Left kidney (tissue), 1 donor: ENCODE measurements at regions not wholly inside any gene's neighbourhood (a gene's known extent, or its start where the extent isn't known, plus 50 kb on each side); places are given as distances from the start of the nearest gene placed in this dataset.
"Not testable (repeated sequence)": the region's sequence is repeated elsewhere in the genome, so short reads cannot be mapped to it uniquely, and the experiment has no call there.

Experiments
- DNase-seq: peaks from one replicate; pipeline ENCODE4 v3.0.0-alpha.2; 2013

GRCh38 chr3:5476403-5476802, 288.9 kb downstream of the EDEM1 start:
- no peak for DNase-seq

DNA sequence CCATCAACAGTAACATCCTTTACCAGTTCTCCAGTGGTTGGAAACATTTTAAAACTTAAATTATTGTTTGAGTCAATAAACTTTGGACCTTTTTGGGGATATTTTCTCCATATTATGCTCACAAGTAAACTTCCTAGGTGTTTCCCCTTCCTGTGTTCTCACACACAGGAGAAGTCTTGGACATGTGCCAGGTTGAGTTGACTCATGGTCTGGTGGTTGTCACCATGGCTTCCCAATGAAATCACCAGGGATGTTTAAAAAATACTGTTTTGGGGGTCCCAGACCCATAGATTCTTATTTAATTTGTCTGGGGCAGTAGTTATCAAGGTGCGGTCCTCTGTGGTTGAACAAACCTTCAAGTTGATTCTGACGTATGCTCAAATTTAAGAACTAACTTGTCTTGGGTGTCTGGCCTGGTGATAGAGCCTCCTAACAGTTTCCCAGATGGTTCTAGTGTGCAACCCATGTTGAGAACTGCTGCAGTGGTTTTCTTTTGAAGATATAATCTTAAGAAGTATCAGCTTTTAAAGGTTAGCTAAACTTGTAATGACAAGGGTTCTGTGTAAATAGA, 291.8 kb downstream of the EDEM1 start:
- no peak for DNase-seq

DNA sequence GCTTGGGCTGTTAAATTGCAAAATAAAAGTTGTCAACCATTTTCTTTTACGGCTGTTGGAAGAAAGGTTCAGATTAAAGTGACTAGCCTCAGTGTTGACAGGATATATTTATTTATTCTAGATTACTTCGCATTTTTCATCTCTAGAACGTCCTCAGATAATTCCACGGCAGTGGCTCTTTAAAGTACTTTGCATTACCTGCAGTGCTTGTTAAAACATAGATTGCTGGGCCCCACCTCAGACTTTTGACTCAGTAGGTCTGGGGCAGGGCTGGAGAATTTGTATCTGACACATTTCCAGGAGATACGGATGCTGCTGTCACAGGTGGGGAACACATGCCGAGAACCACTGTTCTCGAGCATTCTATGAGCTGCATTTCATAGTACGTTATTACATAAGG, 292.7 kb downstream of the EDEM1 start:
- DNase-seq = no peak

- DNase-seq = no peak
Measured at GRCh38 chr3:5485427-5485826, 297.9 kb downstream of the EDEM1 start.

- peak; percentile 46 for DNase-seq
Measured at GRCh38 chr3:5488771-5489170, 301.3 kb downstream of the EDEM1 start.

DNA sequence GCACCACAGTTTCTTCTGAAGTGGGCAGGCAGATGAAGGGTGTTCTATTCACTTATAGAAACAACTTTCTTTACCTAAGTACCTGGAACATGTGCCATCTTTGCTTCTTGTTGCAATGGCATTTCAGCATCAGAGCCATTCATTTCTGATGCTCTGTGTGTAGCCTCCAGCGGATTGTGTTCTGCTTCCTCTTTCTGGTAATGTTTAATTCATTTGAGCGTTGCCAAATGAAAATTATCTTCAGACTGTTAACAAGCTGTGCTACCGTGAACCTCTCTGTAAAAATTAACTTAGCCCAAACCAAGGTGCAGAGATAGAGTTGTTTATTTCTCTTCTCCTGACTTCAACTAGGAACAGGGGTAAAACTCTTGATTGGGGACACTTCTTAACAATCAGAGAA, 302.0 kb downstream of the EDEM1 start:
- DNase-seq = no peak

DNA sequence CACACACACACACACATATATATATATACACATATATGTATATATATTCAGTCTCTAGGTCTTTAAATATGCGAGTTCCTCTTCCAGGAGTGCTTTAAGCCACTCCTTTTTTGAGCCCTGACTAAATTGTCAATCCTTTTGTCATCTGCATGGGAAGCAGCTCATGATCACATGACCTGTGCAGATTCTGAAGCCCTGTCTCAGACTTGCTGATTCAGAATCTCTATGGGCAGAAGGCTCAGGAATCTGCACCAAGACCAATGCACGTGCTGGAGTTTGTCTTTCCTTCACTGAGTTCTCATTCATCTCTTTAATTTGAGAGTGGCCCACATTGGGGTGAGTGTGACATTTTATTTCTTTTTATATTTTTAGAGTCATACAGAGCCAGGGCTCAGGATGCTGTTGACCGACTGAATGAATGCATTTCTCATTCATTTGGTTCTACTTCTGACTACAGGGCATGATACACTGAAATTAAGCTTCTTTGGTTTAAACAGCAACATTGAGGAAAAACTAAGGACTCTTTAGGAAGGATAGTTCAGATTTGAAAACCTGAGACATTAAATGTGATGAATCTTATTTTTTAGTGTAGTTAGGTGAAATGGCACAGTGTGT, 307.5 kb downstream of the EDEM1 start:
- no peak for DNase-seq

DNA sequence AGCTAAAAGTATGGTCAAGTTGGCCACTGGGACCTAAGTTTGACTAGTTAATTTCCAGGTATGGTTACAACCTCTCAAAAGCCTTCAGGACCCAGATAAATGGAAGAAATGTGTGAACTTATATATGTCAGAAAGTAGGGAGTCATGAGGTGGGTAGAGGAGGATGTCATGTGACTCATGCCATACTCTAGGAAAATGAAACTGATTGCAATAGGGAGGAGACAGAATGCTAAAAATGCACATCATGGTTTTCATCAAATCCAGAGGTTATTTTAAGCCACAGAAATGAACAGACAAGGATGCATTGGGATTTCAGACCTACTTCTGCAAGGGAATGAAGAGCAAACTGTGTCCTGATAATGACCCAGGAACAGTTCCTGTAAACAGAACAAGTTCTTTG, 310.0 kb downstream of the EDEM1 start:
- no peak for DNase-seq

- DNase-seq = no peak
Measured at GRCh38 chr3:5498981-5499380, 311.5 kb downstream of the EDEM1 start.

DNA sequence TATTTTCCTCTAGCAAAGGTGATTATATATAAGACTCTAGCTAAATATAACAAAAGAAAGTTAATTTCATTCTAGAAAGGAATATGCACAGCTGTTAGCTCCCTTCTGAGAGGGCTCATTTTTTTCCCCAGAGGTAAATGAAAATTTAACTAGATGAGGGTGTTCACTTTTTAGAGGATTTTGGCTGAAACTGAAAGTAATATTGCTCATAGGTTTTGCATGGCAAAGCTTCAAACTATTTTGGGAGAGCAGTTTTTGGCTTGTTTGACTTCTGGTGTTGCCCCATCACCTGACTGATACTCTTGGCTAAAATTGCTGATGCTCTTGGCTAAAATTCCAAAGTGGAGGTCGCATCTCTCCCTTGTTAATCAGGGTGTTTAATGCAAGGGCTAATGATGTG, 311.9 kb downstream of the EDEM1 start:
- DNase-seq = no peak

DNA sequence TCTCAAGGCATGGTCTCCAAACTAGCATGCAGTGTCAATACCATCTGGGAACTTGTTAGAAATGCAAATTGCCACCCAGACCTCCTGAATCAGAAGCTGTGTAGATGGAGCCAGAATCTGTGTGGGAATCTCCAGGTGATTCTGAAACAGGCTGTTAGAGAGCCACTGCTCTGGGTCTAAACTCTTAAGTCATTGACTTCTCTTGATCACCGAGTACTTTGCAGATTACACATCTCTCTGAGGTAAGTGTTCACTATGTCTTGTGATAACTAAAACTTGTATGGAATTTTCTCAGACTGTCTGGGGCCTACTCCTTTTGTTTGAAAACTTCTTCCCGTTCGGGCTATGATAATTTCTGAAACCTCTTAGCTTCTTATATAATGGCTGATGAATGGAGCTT, 315.6 kb downstream of the EDEM1 start:
- no peak for DNase-seq

GRCh38 chr3:5504135-5504534, 316.6 kb downstream of the EDEM1 start:
- no peak for DNase-seq

DNA sequence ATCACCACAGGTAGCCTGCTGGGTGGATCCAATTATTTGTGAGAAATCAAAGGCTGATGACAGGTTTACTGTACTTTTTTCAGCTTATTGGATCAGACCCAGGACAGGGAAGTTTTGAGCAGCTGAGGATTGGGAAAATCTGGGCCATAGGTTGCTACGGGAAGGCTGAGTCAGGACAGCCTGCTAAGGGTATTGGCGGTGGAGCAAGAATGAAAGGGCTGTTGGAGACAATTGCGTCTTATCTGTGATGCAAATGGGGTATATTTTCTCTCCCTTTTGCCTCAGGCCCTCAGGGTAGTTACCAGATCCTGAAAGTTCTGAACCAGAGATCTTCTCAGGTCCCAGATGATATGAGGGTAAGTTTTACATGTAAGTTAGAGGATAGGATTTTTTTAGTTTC, 317.7 kb downstream of the EDEM1 start:
- no peak for DNase-seq

DNA sequence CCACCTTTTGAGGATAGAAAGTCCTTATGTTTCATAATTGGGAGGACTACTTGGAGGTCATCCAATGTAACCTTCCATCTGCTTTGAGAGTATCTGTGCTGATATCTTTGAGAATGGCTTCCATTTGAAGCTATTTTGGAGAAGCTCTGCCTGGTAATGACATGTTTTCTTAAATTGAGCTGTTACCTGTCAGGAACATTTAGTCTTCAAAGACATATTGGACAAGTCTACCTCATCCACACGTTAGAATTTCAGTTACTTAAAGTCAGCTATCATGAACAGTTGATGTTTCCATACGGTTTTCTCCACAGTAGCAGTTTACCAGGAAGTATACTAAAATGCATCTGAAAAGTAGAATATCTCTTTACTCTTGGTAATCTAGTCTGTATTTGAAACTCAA, 318.5 kb downstream of the EDEM1 start:
- DNase-seq = no peak

DNA sequence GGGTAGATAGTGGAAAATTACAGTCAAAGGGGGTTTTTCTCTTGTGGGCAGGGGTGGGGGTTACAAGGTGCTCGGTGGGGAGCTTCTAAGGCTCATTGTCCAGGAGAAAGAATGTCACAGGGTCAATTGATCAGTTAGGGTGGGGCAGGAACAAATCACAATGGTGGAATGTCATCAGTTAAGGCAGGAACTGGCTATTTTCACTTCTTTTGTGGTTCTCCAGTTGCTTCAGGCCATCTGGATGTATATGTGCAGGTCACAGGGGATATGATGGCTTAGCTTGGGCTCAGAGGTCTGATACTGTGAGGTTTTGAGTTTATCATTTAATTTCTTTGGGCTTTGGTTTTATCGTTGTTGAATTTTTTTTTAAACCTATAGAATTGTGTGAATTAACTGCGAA, 321.4 kb downstream of the EDEM1 start:
- DNase-seq = not testable (repeated sequence)

- no peak for DNase-seq
Measured at GRCh38 chr3:5510300-5510699, 322.8 kb downstream of the EDEM1 start.

DNA sequence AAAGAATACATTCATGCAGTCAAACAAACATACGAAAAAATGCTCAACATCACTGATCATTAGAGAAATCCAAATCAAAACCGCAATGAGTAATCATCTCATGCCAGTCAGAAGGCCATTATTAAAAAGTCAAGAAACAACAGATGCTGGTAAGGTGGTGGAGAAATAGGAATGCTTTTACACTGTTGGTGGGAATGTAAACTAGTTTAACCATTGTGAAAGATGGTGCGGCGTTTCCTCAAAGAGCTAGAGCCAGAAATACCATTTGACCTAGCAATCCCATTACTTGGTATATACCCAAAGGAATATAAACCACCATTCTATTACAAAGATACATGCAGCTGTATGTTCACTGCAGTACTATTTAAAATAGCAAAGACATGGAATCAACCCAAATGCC, 330.4 kb downstream of the EDEM1 start:
- DNase-seq = no peak

DNA sequence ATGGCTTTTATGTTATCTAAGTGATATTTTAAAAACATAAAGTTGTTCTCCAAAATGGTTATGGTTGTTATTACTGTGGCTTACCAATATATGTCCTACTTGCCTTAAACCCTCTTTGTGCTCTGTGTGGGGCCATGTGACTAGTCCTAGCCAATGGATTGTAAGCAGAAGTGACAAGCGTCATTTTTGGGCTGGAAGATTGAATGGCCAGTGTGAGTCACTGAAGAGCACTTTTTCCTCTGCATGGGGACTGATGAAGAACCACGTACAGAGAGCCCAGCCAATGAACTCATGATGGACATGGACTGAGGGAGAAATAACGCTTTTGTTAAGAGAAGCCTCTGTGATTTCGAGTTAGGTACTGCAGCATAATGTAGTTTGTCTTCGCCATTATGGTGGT, 332.7 kb downstream of the EDEM1 start:
- DNase-seq = no peak

DNA sequence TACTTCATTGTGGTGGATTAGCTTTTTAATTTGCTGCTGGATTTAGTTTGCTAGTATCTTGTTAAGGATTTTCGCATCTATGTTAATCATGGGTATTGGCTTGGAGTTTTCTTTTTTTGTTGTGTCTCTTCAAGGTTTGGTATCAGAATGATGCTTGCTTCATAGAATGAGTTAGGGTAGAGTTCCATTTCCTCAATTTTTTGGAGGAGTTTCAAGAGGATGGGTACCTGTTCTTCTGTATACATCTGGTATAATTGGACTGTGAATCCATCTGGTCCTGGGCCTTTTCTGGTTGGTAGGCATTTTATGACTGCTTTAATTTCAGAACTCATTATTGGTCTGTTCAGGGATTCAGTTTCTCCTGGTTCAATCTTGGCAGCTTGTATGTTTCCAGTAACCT, 335.6 kb downstream of the EDEM1 start:
- no peak for DNase-seq

DNA sequence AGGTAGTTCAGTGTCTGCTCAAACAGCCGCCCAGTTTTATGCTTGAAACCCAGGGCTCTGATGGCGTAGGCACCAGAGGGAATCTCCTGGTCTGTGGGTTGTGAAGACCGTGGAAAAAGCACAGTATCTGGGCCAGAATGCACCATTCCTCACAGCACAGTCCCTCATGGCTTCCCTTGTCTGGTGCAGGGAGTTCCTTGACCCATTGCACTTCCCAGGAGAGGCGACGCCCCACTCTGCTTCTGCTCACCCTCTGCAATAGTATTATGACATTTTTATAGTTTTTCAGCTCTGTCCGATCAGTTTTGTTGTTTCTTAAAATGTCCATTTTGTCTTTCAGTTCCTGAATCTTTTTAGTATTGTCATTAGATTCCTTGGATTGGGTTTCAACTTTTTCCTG, 343.5 kb downstream of the EDEM1 start:
- no peak for DNase-seq

- DNase-seq = no peak
Measured at GRCh38 chr3:5531741-5532290, 344.3 kb downstream of the EDEM1 start.

GRCh38 chr3:5540532-5540931, 353.0 kb downstream of the EDEM1 start:
- DNase-seq = no peak

DNA sequence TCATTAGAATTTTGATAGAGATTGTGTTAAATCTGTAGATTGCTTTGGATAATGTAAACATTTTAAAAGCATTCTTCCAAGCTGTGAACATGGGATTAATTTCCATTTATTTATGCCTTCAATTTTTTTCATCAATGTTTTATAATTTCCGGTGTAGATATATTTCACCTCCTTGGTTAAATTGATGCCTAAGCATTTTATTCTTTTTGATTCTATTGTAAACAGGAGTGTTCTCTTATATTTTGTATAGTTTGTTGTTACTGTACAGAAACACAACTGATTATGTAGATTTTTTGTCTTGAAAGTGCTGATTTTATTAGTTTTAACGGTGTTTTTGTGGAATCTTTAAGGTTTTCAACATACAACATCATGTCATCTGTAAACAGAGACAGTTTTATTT, 355.0 kb downstream of the EDEM1 start:
- DNase-seq = no peak

DNA sequence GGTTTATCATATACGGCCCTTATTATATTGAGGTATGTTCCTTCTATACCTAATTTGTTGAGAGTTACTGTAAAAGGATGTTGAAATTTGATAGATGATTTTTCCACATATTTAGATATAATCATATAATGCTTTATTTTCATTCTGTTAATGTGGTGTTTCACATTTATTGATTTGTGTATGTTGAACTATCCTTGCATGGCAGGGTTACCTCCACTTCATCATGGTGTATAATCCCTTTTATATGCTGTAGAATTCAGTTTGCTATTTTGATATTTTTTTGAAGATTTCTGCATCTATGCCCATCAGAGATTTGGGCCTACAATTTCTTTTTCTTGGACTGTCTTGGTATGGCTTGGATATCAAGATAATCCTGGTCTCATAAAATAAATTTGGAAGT, 355.5 kb downstream of the EDEM1 start:
- DNase-seq = no peak
